Loucy (cell line): ENCODE measurements at regions not wholly inside any gene's neighbourhood (a gene's known extent, or its start where the extent isn't known, plus 50 kb on each side); places are given as distances from the start of the nearest gene placed in this dataset.
"Not testable (repeated sequence)": the region's sequence is repeated elsewhere in the genome, so short reads cannot be mapped to it uniquely, and the experiment has no call there.

Source experiments
- H2AFZ ChIP-seq: fragments of 200-600 bp; sonication (generic); 2 replicates; pipeline ENCODE4 v1.6.0; 2016; ENCODE audit warnings: antibody characterized with exemption, mild to moderate bottlenecking, low read length, moderate library complexity
- H3F3A ChIP-seq: fragments of 200-600 bp; 2 replicates; pipeline ENCODE4 v1.6.0; 2016; ENCODE audit warnings: antibody characterized with exemption, low read depth, mild to moderate bottlenecking
- H3K27me3 ChIP-seq: fragments of 200-600 bp; sonication (generic); 2 replicates; pipeline ENCODE4 v1.6.1; 2014; ENCODE audit warnings: low read length, mild to moderate bottlenecking; ENCODE audit not compliant: insufficient read depth, poor library complexity, severe bottlenecking
- H3K36me3 ChIP-seq: fragments of 200-600 bp; sonication (generic); 2 replicates; pipeline ENCODE4 v1.6.1; 2016; ENCODE audit warnings: low read length; ENCODE audit not compliant: insufficient read depth
- H3K4me1 ChIP-seq: fragments of 200-600 bp; sonication (generic); 2 replicates; pipeline ENCODE4 v1.5.1; 2014; ENCODE audit warnings: low read length, mild to moderate bottlenecking; ENCODE audit not compliant: insufficient read depth, poor library complexity, severe bottlenecking
- H3K4me2 ChIP-seq: fragments of 200-600 bp; sonication (generic); 2 replicates; pipeline ENCODE4 v1.6.0; 2014; ENCODE audit warnings: antibody characterized with exemption, low read length, low read depth, mild to moderate bottlenecking; ENCODE audit not compliant: poor library complexity, severe bottlenecking
- H3K4me3 ChIP-seq: fragments of 200-600 bp; sonication (generic); 2 replicates; pipeline ENCODE4 v1.5.1; 2014; ENCODE audit warnings: low read length, mild to moderate bottlenecking, mixed read lengths; ENCODE audit not compliant: poor library complexity, severe bottlenecking
- H3K79me2 ChIP-seq: fragments of 200-600 bp; sonication (generic); 2 replicates; pipeline ENCODE4 v1.6.1; 2014; ENCODE audit warnings: low read length; ENCODE audit not compliant: insufficient read depth
- H3K9ac ChIP-seq: fragments of 200-600 bp; sonication (generic); 2 replicates; pipeline ENCODE4 v1.6.0; 2014; ENCODE audit warnings: mild to moderate bottlenecking, low read depth, low read length, moderate library complexity; ENCODE audit not compliant: poor library complexity, severe bottlenecking
- H3K9me2 ChIP-seq: fragments of 200-600 bp; sonication (generic); replicated peaks from 2 replicates; pipeline ENCODE4 v1.6.1; 2016; ENCODE audit warnings: low read depth, low read length, mixed read lengths
- H3K9me3 ChIP-seq: fragments of 200-600 bp; sonication (generic); 2 replicates; pipeline ENCODE4 v1.6.1; 2014; ENCODE audit warnings: mild to moderate bottlenecking, antibody characterized with exemption, low read length, low read depth; ENCODE audit not compliant: insufficient read depth
- H4K20me1 ChIP-seq: fragments of 200-600 bp; sonication (generic); 2 replicates; pipeline ENCODE4 v1.6.0; 2014; ENCODE audit warnings: antibody characterized with exemption, low read length, mild to moderate bottlenecking; ENCODE audit not compliant: insufficient read depth, poor library complexity, severe bottlenecking
- CTCF ChIP-seq: fragments of 200-600 bp; sonication (generic); conservative IDR thresholded peaks from 2 replicates; pipeline ENCODE4 v1.5.1; 2014; ENCODE audit warnings: mild to moderate bottlenecking, antibody characterized with exemption, low read length
- EZH2phosphoT487 ChIP-seq: fragments of 200-600 bp; IDR thresholded peaks from 2 replicates; pipeline ENCODE4 v1.6.1; 2018; ENCODE audit warnings: antibody characterized with exemption, mild to moderate bottlenecking, moderate library complexity, borderline replicate concordance

- Histone ChIP-seq H4K20me1 (no peaks in the 10 kb centered on the region), H3K9me2 (no peaks in the 10 kb centered on the region), H3K9ac (no peak overlapping the region), H3K4me3 (no peak overlapping the region), H3K4me2 (no peak overlapping the region), H2AFZ (no peak overlapping the region), H3K9me3 (no peaks in the 10 kb centered on the region), H3F3A (no peaks in the 10 kb centered on the region), H3K79me2 (no peaks in the 10 kb centered on the region), H3K36me3 (no peaks in the 10 kb centered on the region), H3K4me1 (no peaks in the 10 kb centered on the region), H3K27me3 (no peaks in the 10 kb centered on the region)
- TF ChIP-seq EZH2phosphoT487 = no peak
- no peak for TF ChIP-seq CTCF
Observed at GRCh38 chr1:221602830-221603229, 139.1 kb downstream of the DUSP10 start.

GRCh38 chr1:221604390-221604789, 137.5 kb downstream of the DUSP10 start:
- H3K27me3 ChIP-seq, H3K4me2 ChIP-seq, H2AFZ ChIP-seq, H3F3A ChIP-seq, H3K9me3 ChIP-seq, H3K4me1 ChIP-seq, H3K4me3 ChIP-seq, H3K9ac ChIP-seq, H3K79me2 ChIP-seq, H3K9me2 ChIP-seq, H3K36me3 ChIP-seq, H4K20me1 ChIP-seq: not testable (repeated sequence)

GRCh38 chr1:221604948-221605347, 136.9 kb downstream of the DUSP10 start:
- H3K9me2 ChIP-seq = no peaks in the 10 kb centered on the region

More at GRCh38 chr1:221604948-221605347, 136.9 kb downstream of the DUSP10 start:
- no peaks in the 10 kb centered on the region for H4K20me1 ChIP-seq
- no peaks in the 10 kb centered on the region for H3K4me1 ChIP-seq
- no peaks in the 10 kb centered on the region for H3K27me3 ChIP-seq
- H2AFZ ChIP-seq = no peak overlapping the region
- H3K9me3 ChIP-seq = no peaks in the 10 kb centered on the region
- no peaks in the 10 kb centered on the region for H3K36me3 ChIP-seq
- H3K79me2 ChIP-seq = no peaks in the 10 kb centered on the region
- H3K4me3 ChIP-seq = no peak overlapping the region
- H3K4me2 ChIP-seq = no peak overlapping the region
- no peak overlapping the region for H3K9ac ChIP-seq
- H3F3A ChIP-seq = no peaks in the 10 kb centered on the region
- TF ChIP-seq EZH2phosphoT487 (no peak), CTCF (no peak)
